ENCODE measurements at regions not wholly inside any gene's neighbourhood (a gene's known extent, or its start where the extent isn't known, plus 50 kb on each side); places are given as distances from the start of the nearest gene placed in this dataset.
"Not testable (repeated sequence)": the region's sequence is repeated elsewhere in the genome, so short reads cannot be mapped to it uniquely, and the experiment has no call there.

GRCh38 chr4:94014484-94015136 lies 186.1 kb downstream of the ATOH1 start:
- no peak for TF ChIP-seq CTCF (IDR thresholded peaks at IDR 0.05)
- H3K27me3 ChIP-seq = no peaks in the 10 kb centered on the region
- no peak overlapping the region for H3K27ac ChIP-seq
- intact Hi-C loops (cut with DNase I; ENCODE audit: low total_unique reads) = no loop called here
- no peak overlapping the region for H3K4me3 ChIP-seq
- no peaks in the 10 kb centered on the region for H3K9me3 ChIP-seq
- no peaks in the 10 kb centered on the region for H3K36me3 ChIP-seq
- DNase-seq = no peak
- no peaks in the 10 kb centered on the region for H3K4me1 ChIP-seq

- no peaks in the 10 kb centered on the region for H3K9me3 ChIP-seq
- no peak for TF ChIP-seq CTCF (IDR thresholded peaks at IDR 0.05)
- intact Hi-C loops (cut with DNase I; ENCODE audit: low total_unique reads) = no loop called here
- DNase-seq = no peak
- H3K36me3 ChIP-seq = no peaks in the 10 kb centered on the region
- no peak overlapping the region for H3K27ac ChIP-seq
- no peak overlapping the region for H3K4me3 ChIP-seq
- H3K27me3 ChIP-seq = no peaks in the 10 kb centered on the region
- H3K4me1 ChIP-seq = no peaks in the 10 kb centered on the region
Measured at GRCh38 chr4:94015956-94016355, 187.4 kb downstream of the ATOH1 start.

GRCh38 chr4:94032754-94033153 lies 174.9 kb upstream of the SMARCAD1 start:
- no peak for DNase-seq
- Histone ChIP-seq H3K4me1 (no peaks in the 10 kb centered on the region), H3K4me3 (no peak overlapping the region), H3K27ac (no peak overlapping the region), H3K36me3 (no peaks in the 10 kb centered on the region), H3K27me3 (no peaks in the 10 kb centered on the region), H3K9me3 (no peaks in the 10 kb centered on the region)
- no peak for TF ChIP-seq CTCF (IDR thresholded peaks at IDR 0.05)
- intact Hi-C loops (cut with DNase I; ENCODE audit: low total_unique reads) = no loop called here

GRCh38 chr4:94036964-94037363 lies 170.7 kb upstream of the SMARCAD1 start:
- no peak for TF ChIP-seq CTCF (IDR thresholded peaks at IDR 0.05)
- no peaks in the 10 kb centered on the region for H3K9me3 ChIP-seq
- H3K36me3 ChIP-seq = no peaks in the 10 kb centered on the region
- H3K4me1 ChIP-seq = no peaks in the 10 kb centered on the region
- no peaks in the 10 kb centered on the region for H3K27me3 ChIP-seq
- H3K4me3 ChIP-seq = no peak overlapping the region
- no peak overlapping the region for H3K27ac ChIP-seq
- intact Hi-C loops (cut with DNase I; ENCODE audit: low total_unique reads) = no loop called here
- no peak for DNase-seq

GRCh38 chr4:94038195-94038594 lies 169.5 kb upstream of the SMARCAD1 start:
- no peak for TF ChIP-seq CTCF (IDR thresholded peaks at IDR 0.05)
- H3K4me1 ChIP-seq = no peaks in the 10 kb centered on the region
- H3K27me3 ChIP-seq = no peaks in the 10 kb centered on the region
- no peak overlapping the region for H3K4me3 ChIP-seq
- no peak overlapping the region for H3K27ac ChIP-seq
- no peak for DNase-seq
- intact Hi-C loops (cut with DNase I; ENCODE audit: low total_unique reads) = no loop called here
- H3K9me3 ChIP-seq = no peaks in the 10 kb centered on the region
- no peaks in the 10 kb centered on the region for H3K36me3 ChIP-seq

GRCh38 chr4:94039226-94039625 lies 168.4 kb upstream of the SMARCAD1 start:
- intact Hi-C loops (cut with DNase I; ENCODE audit: low total_unique reads) = no loop called here
- no peak overlapping the region for H3K4me3 ChIP-seq
- peaks cover 0 to 7% (median 0%) of the 10 kb centered on the region in 3 donors for H3K9me3 ChIP-seq

GRCh38 chr4:94044471-94044870 lies 163.2 kb upstream of the SMARCAD1 start:
- H3K9me3 ChIP-seq = peaks cover 0 to 16% (median 6%) of the 10 kb centered on the region in 3 donors
- H3K4me3 ChIP-seq; intact Hi-C loops (cut with DNase I; ENCODE audit: low total_unique reads); H3K27me3 ChIP-seq; H3K4me1 ChIP-seq; DNase-seq; H3K27ac ChIP-seq; H3K36me3 ChIP-seq: not testable (repeated sequence)

More at GRCh38 chr4:94039226-94039625, 168.4 kb upstream of the SMARCAD1 start:
- Histone ChIP-seq H3K4me1 (no peaks in the 10 kb centered on the region), H3K36me3 (no peaks in the 10 kb centered on the region), H3K27me3 (no peaks in the 10 kb centered on the region), H3K27ac (no peak overlapping the region)
- no peak for TF ChIP-seq CTCF (IDR thresholded peaks at IDR 0.05)
- no peak for DNase-seq
